GM18858 (cell line): ENCODE measurements at regions not wholly inside any gene's neighbourhood (a gene's known extent, or its start where the extent isn't known, plus 50 kb on each side); places are given as distances from the start of the nearest gene placed in this dataset.

Experiments used
- ATAC-seq: cut with Tn5 transposase; IDR thresholded peaks from one replicate; pipeline ENCODE4 v1.9.1; 2021; ENCODE audit not compliant: unreplicated experiment

GRCh38 chr3:77947671-77948070 lies 907.8 kb downstream of the ROBO2 start:
- ATAC-seq = no peak

- ATAC-seq = no peak
Observed at GRCh38 chr3:77967621-77968020, 927.7 kb downstream of the ROBO2 start.

GRCh38 chr3:77976079-77976478 lies 936.2 kb downstream of the ROBO2 start:
- ATAC-seq = no peak

- no peak for ATAC-seq
Observed at GRCh38 chr3:78003090-78003489, 963.2 kb downstream of the ROBO2 start.

GRCh38 chr3:78004571-78004970 lies 964.7 kb downstream of the ROBO2 start:
- ATAC-seq = no peak

GRCh38 chr3:78013653-78014052 lies 973.8 kb downstream of the ROBO2 start:
- no peak for ATAC-seq

- no peak for ATAC-seq
Observed at GRCh38 chr3:78015856-78016255, 976.0 kb downstream of the ROBO2 start.

GRCh38 chr3:78021710-78022109 lies 981.8 kb downstream of the ROBO2 start:
- ATAC-seq = no peak

- ATAC-seq = no peak
Observed at GRCh38 chr3:78022232-78022631, 982.3 kb downstream of the ROBO2 start.

GRCh38 chr3:78023257-78023656 lies 983.4 kb downstream of the ROBO2 start:
- no peak for ATAC-seq

GRCh38 chr3:78025916-78026315 lies 986.0 kb downstream of the ROBO2 start:
- no peak for ATAC-seq

- no peak for ATAC-seq
Observed at GRCh38 chr3:78026318-78026828, 986.5 kb downstream of the ROBO2 start.

GRCh38 chr3:78029775-78030174 lies 989.9 kb downstream of the ROBO2 start:
- ATAC-seq = no peak

GRCh38 chr3:78035131-78035641 lies 995.3 kb downstream of the ROBO2 start:
- ATAC-seq = no peak

- no peak for ATAC-seq
Observed at GRCh38 chr3:78041486-78041885, 1001.6 kb downstream of the ROBO2 start.

GRCh38 chr3:78046566-78046965 lies 1006.7 kb downstream of the ROBO2 start:
- ATAC-seq = no peak

GRCh38 chr3:78048698-78049097 lies 1008.8 kb downstream of the ROBO2 start:
- no peak for ATAC-seq

- no peak for ATAC-seq
Observed at GRCh38 chr3:78049521-78049920, 1009.6 kb downstream of the ROBO2 start.

GRCh38 chr3:78050276-78051065 lies 1010.6 kb downstream of the ROBO2 start:
- no peak for ATAC-seq

GRCh38 chr3:78052746-78053145 lies 1012.8 kb downstream of the ROBO2 start:
- ATAC-seq = no peak

- ATAC-seq = no peak
Observed at GRCh38 chr3:78066287-78066686, 1026.4 kb downstream of the ROBO2 start.

- no peak for ATAC-seq
Observed at GRCh38 chr3:78070188-78070587, 1030.3 kb downstream of the ROBO2 start.

- no peak for ATAC-seq
Observed at GRCh38 chr3:78076379-78076778, 1036.5 kb downstream of the ROBO2 start.
